Skin epidermis (tissue), 12 donors: ENCODE measurements at regions not wholly inside any gene's neighbourhood (a gene's known extent, or its start where the extent isn't known, plus 50 kb on each side); places are given as distances from the start of the nearest gene placed in this dataset.
"Not testable (repeated sequence)": the region's sequence is repeated elsewhere in the genome, so short reads cannot be mapped to it uniquely, and the experiment has no call there.

Experiments used
- H3K27ac ChIP-seq, 21 experiments: fragments of 200-600 bp; sonication (generic) in 11 of 21; one replicate each; pipeline ENCODE4 v1.5.0; 2020; ENCODE audit warnings: mild to moderate bottlenecking in 3 of 21, inconsistent platforms in 2 of 21, moderate library complexity in 2 of 21
- H3K4me3 ChIP-seq, 7 experiments: fragments of 200-600 bp; sonication (generic) in 2 of 7; one replicate each; pipeline ENCODE4 v1.5.0; 2020; ENCODE audit warnings: inconsistent platforms in 2 of 7, mild to moderate bottlenecking in 2 of 7, moderate library complexity in 1 of 7

DNA sequence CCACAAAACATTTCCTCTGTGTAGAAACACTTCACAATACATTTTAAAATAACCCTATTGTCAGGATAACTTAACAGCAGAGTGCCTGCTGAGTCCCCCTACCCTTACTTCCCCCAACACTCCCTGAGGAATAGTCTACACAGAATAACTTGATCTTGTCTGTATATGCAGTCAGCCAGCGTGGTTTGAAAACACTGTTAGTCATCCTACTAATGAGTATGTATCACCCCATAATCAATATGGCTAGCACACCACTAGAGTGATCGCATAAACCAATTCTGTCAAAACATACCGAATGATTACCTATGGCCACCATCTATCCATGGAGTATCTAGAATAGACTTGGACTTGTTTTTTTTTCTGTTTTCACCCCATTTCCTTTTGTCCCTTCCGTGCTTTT lies 152.7 kb upstream of the NECTIN3 start:
- no peak overlapping the region for H3K27ac ChIP-seq
- H3K4me3 ChIP-seq, result no peak overlapping the region

DNA sequence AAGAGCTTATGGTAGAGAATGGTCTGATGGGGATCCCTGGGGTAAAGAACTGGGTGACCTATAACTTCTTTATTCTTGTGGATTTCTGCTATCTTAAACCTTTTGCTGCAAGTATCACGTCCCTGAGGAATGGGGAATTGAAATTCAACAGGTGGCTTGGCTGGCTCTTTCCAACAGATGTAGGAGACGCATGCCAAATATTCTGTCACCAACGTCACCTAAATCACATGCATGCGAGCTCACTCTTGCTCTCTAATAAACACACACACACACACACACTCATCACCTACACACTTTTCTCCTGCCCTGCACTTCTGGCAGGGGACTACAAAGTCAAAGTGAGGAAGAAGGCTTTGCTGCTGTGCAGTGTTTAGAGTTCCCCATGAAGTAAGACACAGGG lies 145.8 kb upstream of the NECTIN3 start:
- H3K4me3 ChIP-seq, result no peak overlapping the region
- H3K27ac ChIP-seq, result no peak overlapping the region

DNA sequence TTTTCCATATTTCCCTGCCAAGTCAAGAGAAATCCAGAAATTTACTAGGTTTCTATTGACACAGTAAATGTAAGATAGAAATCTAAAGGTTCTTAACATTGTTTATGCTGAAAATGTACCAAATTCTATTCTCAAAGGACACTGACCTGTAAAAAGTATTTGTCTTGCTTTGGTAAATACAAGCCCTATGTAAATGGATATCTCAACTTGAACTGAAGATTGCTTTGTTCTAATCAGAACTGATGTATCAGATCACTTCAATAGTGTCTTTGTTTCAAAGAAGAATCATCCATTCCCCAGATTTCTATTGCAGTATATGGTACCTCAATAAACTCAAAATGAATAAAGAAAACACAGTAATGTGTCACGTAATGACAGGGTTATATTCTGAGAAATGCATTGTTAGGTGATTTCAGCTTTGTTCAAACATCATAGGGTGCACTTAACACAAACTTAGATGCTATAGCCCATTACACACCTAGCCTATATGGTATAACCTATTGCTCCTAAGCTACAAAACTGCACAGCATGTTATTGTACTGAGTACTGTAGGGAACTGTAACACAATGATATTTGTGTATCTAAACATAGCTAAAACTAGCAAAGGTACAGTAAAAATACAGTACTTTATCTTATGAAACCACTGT lies 143.5 kb upstream of the NECTIN3 start:
- Histone ChIP-seq H3K27ac (no peak overlapping the region), H3K4me3 (no peak overlapping the region)

DNA sequence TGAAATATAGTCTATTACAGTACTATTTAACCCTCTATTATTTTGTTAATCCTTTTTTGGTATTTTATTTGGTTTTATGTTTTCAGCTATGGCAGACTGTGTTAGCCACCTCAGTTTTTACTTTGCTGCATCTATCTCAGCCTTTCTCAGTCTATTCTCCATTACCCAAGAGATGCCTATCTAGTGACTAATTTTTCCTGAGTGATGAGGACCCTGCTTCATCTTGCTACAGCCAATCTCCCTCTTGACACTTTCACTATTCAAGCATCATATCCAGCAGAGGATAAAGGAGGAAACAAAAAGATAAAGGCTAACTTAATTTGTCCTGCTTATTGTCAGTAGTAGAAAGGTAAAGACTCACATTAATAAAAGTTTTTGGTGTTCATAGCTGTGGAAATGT lies 141.8 kb upstream of the NECTIN3 start:
- Histone ChIP-seq H3K27ac (no peak overlapping the region), H3K4me3 (no peak overlapping the region)

DNA sequence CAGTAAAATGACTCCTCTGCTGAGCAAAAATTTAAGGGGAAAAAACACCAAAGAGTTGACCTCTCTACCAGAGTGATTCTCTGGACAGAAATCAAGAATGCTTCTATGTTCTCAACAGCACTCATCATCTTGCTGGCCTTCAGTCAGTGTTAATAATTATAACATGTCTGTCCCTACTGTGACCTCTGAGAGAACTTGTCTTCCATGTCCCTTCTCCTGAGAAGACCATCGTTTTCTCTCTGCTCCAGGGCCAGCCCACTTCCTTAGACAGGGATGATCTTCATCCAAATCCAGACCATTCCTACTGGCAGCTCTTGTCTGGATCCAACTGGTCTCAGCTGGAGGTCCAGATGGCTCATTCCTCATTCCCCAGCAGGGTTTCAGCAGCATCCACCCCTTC lies 139.0 kb upstream of the NECTIN3 start:
- Histone ChIP-seq H3K4me3 (no peak overlapping the region), H3K27ac (no peak overlapping the region)

DNA sequence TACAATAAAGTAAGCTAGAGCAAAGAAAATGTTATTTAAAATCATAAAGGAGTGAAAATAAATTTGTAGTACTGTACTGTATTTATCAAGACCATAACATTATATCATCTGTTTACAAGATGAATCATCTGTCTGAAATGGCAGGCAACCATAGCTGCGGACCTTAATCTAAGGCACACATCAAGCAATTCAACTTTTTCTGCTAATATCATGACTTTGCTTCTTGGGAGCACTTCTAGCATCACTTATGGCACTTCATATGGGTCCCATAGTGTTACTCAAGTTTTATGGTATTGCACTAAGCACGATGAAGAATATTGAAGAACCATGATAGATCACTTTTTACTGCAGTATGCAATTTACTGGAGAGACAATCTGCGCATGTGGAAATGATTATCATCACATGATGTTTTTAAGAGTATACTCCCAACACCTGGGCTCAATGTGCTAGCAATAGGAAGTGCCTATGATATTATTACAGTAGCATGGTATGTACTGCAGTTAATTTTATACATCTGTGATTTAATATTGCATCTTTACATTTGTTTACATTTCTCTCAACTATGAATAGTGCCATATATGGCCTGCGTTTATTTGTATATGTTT lies 137.7 kb upstream of the NECTIN3 start:
- no peak overlapping the region for H3K4me3 ChIP-seq
- no peak overlapping the region for H3K27ac ChIP-seq

DNA sequence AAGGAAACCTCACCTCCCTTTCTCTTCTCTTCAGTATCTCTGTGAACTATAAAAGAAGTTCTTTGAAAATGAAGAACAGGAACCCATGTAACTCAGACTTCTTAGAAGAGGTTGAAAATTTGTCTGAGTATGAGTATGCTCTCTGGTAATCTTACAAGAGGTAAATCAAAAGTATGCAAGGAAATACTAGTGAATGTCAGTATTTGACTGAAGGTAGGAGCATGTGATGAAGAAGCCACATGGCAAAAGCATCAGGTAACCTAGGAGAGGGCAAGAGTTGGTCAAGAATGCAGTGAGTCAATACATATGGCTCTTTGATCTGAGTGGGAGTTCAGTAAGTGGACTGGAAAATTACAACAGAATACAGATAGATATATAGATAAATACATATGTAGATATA lies 133.0 kb upstream of the NECTIN3 start:
- H3K4me3 ChIP-seq, result no peak overlapping the region
- H3K27ac ChIP-seq, result no peak overlapping the region

DNA sequence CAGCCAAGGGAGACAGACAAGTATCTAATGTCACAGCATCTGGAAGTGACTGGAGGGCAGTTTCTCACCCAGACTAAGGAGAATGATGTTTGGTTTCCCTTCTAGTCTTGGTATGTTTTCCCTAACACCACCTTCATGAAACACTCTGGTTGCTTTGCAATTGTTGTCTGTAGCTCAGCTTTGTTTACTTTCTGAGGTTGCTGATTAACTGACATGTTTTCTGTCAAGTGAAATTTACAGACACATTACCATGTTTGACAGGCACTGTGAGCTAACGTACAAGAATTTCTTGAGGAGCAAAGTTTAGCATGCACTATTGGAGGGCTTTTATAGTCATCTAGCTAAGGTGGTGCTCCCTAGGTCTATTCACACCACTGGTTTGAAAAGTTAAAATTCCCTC lies 131.6 kb upstream of the NECTIN3 start:
- H3K4me3 ChIP-seq, result no peak overlapping the region
- H3K27ac ChIP-seq, result no peak overlapping the region

DNA sequence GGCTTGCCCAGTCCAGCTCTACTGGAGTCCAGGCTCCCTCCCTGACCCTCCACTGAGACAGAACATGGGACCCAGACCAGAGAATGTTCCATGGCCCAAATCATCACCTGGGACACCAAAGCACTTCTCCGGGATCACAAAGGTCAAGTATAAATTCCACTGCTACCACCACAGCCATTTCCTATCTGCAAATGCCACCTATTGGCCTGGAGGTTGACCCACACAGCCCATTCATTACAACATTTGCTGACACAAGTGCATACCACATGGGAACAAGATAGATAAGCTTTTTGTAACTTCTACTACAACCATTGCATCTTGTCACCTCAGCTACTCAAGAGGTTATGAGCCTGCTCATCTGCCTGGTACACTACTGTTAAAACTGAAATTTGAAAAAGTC lies 126.8 kb upstream of the NECTIN3 start:
- no peak overlapping the region for H3K4me3 ChIP-seq
- H3K27ac ChIP-seq, result no peak overlapping the region

DNA sequence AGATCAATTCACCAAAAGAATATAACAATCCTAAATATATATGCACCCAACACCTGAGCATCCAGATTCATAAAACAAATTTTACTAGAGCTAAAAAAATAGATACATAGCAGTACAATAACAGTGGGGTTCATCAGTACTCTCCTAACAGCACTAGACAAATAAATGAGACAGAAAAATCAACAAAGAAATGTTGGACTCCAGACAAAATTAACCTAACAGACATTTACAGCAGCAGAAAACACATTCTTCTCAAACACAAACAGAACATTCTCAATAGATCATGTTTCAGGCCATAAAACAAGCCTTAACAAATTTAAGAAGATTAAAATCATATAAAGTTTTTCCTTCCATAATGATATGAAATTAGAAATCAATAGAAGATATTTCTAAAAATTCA lies 124.8 kb upstream of the NECTIN3 start:
- Histone ChIP-seq H3K27ac (no peak overlapping the region), H3K4me3 (no peak overlapping the region)

DNA sequence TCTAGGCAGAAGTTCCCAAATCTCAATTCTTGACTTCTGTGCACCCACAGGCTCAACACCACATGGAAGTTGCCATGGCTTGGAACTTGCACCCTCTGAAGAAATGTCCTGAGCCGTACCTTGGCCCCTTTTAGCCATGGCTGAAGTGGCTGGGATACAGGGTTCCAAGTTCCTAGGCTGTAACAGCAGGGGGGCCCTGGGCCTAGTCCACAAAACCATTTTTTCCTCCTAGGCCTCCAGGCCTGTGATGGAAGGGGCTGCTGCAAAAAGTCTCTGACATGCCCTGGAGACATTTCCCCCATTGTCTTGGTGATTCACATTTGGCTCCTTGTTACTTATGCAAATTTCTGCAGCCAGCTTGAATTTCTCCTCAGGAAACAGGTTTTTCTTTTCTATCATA lies 122.4 kb upstream of the NECTIN3 start:
- not testable (repeated sequence) for H3K27ac ChIP-seq, H3K4me3 ChIP-seq

DNA sequence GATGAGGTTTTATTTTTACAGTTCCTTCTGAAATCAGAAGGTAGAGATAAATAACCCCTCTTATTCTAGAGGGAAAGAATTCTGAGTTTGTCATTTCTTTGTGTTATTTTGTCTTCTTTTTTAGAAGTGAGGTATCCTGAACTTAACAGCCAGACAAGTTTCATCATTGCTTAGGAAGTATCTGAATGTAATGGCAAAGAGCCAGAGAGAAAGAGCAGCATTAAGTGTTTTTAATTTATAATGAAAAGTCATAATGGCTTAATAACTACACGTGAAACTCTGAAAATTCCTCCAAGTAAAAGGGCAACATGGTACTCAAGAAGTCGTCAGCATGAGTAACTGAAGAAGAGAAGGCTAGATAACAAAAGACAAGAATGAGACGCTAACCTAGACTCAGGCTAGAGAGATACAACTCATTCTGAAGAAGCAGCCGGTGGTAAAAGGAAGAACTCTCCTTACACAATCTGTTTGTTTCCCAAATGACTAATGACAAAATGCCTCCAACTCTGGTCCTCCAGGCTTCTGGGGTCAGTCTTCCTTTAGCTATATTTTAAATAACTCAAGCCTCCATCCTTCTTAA lies 116.2 kb upstream of the NECTIN3 start:
- Histone ChIP-seq H3K4me3 (no peak overlapping the region), H3K27ac (no peak overlapping the region)

DNA sequence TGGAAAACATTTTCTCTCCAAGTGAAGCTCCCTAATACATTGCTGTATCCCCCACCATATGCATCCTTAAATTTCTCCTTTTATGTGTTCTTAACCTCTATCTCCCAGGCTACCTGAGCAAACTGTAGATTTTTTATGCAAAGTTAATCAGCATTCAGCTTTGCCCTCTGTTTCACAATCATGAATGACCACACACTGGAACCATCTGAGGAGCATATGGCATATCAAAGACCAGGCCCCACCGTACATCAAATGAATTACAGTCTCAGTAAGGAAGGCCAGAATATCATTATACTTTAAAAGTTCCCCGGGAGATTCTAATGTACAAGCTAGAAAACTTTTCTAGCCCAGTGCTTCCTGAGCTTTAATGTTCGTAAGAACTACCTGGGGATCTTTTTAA lies 115.5 kb upstream of the NECTIN3 start:
- no peak overlapping the region for H3K27ac ChIP-seq
- H3K4me3 ChIP-seq, result no peak overlapping the region

DNA sequence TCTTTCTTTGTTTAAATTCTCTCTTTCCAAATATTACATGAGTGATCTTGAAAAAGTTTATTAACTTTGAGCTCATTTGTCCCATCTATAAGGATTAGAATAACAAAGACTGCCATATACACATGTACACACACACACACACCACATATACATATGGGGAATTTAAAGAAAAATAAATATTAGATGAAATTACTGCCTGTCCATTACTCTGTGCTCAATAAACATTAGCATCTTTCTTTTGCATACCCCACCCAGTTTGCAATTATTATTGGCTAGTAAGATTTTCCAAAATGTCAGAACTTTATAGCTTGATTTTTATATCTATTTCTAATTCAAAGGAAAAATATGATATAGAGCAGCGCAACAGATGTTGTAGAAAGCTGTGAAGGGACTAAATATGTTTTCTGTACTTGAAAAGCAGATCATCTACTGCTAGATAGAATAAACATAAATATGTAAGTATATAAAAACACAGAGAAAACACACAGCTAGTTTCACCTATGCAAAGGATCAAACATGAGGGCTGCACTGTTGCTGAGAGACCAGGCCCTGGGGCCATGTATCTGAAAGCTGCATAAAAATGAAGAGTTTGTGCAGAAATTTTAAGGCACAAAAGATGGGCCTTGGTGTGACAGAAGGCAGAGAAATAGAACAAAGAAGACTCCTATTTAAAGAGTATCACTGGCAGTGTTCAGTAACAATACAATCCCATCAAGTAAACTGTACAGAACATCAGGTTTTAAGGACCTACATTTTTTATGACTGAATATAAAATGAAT lies 114.2 kb upstream of the NECTIN3 start:
- H3K27ac ChIP-seq, result no peak overlapping the region
- no peak overlapping the region for H3K4me3 ChIP-seq

DNA sequence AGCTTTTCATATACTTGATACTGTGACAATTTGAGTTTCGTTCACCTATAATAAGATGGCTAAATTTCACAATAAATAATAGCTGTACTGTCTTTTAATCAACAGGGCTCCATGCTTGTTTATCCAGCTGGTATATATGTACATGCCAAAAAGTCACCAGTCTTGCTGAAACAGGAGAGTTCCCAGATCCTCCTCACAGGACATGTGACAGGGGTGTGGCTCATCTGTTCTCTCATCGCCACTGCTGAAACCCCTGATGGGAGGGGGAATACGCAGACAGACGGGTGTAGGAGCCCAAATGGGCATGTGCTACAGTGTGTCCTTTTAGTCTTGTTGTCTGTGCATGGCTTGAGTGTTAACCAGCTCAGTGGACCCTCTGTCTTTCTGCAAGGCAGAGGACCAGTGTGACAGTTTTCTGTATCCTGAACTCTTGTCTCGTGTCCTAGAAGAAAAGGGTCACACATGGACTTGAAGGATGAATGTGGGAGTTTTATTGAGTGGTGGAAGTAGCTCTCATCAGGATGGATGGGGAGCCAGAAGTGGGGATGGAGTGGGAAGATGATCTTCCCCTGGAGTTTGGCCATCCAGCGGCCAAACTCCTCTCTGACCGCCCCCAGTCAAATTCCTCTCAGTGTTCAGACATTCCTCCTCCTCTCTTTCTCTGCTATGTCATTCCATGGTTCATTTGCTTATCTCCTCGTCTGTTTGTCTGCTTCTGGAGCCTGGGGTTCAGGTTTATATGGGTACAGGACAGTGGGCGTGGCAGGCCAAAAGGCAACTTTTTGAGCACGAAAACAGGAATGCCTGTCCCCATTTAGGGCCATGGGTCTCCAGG lies 113.1 kb upstream of the NECTIN3 start:
- no peak overlapping the region for H3K27ac ChIP-seq

DNA sequence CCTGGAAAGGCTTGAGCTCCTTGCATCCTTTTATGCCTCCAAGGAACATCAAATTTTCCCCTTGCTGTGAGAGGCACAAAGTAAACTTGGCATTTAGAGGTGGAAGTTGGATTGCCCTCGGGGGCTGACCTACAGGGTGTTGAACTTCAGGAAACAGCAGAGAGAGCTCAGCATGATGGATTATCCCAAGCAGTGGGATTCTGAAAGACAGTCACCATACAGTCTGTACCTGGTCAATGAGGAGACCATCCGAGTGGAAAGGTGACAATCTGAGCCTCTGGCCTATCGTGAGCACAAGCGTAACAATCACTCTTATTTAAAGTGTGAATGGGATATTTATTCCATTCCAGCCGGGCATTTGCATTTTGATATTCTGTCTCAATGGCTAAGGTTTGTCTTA lies 105.6 kb upstream of the NECTIN3 start:
- H3K27ac ChIP-seq, result no peak overlapping the region
- H3K4me3 ChIP-seq, result no peak overlapping the region

More for the DNA sequence above, 113.1 kb upstream of the NECTIN3 start:
- H3K4me3 ChIP-seq, result no peak overlapping the region

DNA sequence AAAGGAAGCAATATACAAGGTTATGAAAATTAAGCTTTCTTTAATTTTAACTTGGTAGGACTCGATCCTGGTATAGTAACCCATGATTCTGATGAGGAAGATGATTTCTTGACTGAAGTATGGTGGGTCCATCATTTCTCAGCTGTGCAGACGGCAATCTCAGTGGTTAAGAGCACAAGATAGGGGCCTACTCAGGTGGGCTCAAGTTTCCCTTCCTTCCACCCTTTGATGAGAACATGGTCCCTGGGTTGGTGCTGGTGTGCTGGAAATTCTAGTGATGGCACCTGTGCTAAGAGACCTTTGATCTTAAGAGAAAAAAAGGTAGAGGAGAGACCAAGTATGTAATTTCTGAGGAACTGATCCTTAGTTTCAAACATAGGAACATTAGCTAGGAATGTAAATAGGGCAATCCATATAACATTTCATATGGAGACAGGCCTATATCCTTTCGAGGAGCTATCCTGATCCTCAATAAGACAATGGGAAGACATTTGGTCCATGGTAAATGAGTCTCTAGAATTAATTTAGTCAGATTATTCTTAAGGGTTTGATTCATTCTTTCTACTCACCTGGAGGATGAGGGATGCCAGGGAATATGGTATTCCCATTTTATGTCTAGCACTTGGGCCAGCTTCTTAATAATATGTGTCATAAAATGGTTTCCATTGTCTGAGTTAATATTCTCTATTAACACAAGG lies 104.5 kb upstream of the NECTIN3 start:
- no peak overlapping the region for H3K4me3 ChIP-seq
- no peak overlapping the region for H3K27ac ChIP-seq

DNA sequence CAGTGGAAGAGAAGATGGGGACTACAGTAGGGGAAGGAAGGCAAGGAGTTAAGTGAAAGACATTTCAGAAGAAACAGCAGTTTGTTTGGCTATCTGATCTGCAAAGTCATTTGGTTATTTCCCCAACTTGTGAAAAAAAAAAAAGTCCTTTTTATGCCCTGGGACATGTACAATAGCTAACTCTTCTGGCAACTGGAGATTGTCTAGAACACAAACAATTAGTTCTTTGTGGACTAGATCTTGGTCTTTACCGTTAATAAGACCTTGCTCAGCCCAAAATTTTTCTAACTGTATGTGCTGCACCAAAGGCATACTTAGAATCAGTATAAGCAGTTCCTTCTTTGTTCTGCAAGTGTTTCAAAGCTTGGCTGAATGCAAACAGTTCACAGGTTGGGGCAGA lies 103.5 kb upstream of the NECTIN3 start:
- Histone ChIP-seq H3K27ac (no peak overlapping the region), H3K4me3 (no peak overlapping the region)
